ENCODE measurements at regions not wholly inside any gene's neighbourhood (a gene's known extent, or its start where the extent isn't known, plus 50 kb on each side); places are given as distances from the start of the nearest gene placed in this dataset.

DNA sequence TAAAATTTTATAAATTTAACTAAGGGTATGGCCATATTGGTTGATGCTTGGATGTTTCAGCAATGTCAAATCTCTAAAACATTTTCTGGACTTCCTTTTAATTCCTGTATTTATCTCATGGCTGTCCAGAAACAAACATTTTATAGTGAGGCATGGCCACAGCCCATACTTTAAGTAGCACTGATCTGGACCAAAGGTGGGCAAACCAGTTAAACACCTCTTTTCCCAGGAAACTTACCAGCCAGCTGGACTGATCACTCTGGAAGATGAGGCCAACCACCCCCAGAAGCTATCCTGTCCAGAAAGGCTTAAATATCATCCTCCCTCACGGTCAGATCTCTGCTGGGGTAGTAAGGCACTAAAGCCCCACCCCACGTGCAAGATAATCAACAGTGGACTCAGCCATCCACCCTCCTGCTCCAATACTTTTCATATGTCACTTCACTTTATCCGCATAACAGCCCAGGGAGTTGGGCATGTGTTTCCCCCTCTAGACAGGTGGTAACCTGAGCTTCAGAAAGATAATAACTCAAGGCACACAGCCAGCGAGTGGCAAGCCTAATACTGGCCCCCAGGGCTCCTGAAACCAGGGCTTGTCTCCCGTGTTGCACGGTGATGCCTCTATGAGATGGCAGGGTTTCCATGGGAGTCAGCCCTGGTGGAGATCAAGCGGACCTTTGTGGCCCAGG is 120.5 kb upstream of the NGF start:
- peaks cover 0 to 16% (median 0%) of the 10 kb centered on the region in 3 donors for H3K4me1 ChIP-seq
- H3K36me3 ChIP-seq = no peaks in the 10 kb centered on the region
- DNase-seq = no peak
- WGBS, 2 donors = 58 to 69% methylated on average over 4 of the region's 7 CpGs
- no peak overlapping the region for H3K27ac ChIP-seq
- H3K27me3 ChIP-seq = peaks cover 0 to 11% (median 0%) of the 10 kb centered on the region in 4 donors
- H3K4me3 ChIP-seq = no peak overlapping the region
- TF ChIP-seq, protein P1, sequence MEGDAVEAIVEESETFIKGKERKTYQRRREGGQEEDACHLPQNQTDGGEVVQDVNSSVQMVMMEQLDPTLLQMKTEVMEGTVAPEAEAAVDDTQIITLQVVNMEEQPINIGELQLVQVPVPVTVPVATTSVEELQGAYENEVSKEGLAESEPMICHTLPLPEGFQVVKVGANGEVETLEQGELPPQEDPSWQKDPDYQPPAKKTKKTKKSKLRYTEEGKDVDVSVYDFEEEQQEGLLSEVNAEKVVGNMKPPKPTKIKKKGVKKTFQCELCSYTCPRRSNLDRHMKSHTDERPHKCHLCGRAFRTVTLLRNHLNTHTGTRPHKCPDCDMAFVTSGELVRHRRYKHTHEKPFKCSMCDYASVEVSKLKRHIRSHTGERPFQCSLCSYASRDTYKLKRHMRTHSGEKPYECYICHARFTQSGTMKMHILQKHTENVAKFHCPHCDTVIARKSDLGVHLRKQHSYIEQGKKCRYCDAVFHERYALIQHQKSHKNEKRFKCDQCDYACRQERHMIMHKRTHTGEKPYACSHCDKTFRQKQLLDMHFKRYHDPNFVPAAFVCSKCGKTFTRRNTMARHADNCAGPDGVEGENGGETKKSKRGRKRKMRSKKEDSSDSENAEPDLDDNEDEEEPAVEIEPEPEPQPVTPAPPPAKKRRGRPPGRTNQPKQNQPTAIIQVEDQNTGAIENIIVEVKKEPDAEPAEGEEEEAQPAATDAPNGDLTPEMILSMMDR (IDR thresholded peaks at IDR 0.05) = no peak
- no peak for TF ChIP-seq POLR2A (IDR thresholded peaks at IDR 0.05)
- no peaks in the 10 kb centered on the region for H3K9me3 ChIP-seq
- intact Hi-C loops (cut with DNase I) = no loop called here

DNA sequence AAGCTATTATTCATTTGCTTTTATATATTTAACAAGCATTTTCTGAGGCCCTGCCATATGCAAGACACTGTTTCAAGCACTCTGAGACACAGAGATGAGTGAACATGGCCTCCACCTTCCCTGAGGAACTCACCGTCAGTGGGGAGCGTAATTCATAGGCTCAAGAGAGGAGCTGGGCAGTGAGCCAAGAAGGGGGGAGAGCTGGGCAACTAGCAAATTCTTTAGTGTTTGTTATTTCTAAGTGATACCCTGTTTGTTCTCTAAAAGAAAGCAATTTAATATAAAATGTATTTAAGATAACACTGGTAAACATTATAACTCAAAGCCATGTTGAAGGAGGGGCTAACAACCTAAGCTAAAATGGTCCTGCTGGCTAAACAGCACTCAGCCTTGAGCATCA is 119.2 kb upstream of the NGF start:
- no peak for DNase-seq
- Histone ChIP-seq H3K4me1 (peaks cover 0 to 16% (median 0%) of the 10 kb centered on the region in 3 donors), H3K27me3 (peaks cover 0 to 11% (median 0%) of the 10 kb centered on the region in 4 donors), H3K36me3 (no peaks in the 10 kb centered on the region), H3K4me3 (no peak overlapping the region), H3K9me3 (no peaks in the 10 kb centered on the region), H3K27ac (no peak overlapping the region)
- 62 to 76% methylated on average over 2 of the region's 2 CpGs for WGBS, 2 donors
- TF ChIP-seq, protein P1 (IDR thresholded peaks at IDR 0.05) = no peak
- no peak for TF ChIP-seq POLR2A (IDR thresholded peaks at IDR 0.05)
- intact Hi-C loops (cut with DNase I) = no loop called here

DNA sequence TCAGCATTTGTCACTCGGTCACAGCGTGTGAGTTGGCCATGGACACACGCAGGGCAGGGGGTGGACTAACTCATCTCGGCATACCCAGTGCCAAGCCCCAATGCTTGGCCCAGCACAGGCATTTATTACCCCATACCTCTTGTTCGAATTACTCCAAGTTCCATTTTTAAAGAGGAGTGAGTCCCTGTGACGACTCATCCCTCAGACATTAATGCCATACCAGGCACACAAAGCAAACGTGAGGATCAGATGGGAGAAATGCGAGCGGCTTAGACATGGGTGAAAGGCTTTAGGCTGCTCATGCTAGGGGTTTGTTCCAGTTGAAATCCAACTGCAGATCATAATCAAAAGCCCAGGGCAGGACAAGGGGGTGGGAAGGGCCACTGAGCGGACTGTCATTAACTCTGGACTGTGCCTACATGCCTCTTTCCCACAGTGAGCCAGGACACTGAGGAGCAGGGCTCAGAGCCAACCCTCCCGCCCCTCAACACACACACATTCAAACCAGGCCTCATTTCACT is 118.5 kb upstream of the NGF start:
- peaks cover 0 to 16% (median 0%) of the 10 kb centered on the region in 3 donors for H3K4me1 ChIP-seq
- intact Hi-C loops (cut with DNase I) = no loop called here
- H3K27ac ChIP-seq = no peak overlapping the region
- H3K4me3 ChIP-seq = no peak overlapping the region
- H3K27me3 ChIP-seq = peaks cover 0 to 10% (median 0%) of the 10 kb centered on the region in 4 donors
- DNase-seq = no peak
- no peaks in the 10 kb centered on the region for H3K36me3 ChIP-seq
- H3K9me3 ChIP-seq = no peaks in the 10 kb centered on the region
- TF ChIP-seq, protein P1 (IDR thresholded peaks at IDR 0.05) = no peak
- no peak for TF ChIP-seq POLR2A (IDR thresholded peaks at IDR 0.05)
- 65 to 88% methylated on average over 7 to 8 of the region's 11 CpGs for WGBS, 2 donors

DNA sequence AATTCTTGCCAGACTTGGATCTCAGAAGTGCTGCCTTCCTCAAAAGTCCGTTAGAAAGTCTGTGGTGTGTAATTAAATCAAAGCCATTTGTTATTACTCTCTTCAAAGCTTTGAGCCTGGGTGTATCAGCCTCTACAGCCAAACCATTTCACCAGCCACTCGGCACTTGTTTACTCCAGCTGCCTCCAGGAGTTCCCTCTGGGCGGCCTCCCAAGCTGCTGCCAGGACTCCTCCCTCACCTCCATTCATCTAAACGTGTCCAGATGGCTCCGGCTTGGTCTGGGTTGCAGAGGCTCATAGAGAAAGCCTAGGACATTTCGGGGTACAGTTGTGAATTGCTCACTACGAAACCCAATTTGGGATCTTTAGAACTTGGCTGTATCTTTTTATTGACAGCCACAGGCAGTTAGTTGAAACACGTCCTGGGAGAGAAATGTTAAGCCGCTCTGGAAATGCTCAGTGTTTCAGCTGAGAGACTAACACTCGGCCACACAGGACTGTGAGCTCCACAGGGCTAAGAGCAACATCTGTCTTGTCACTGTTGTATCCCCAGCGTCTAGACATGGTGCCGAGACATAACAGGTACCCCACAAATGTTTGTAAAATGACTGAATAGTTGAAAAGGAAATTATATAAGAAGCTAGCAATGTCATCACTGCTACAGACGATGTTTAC is 116.9 kb upstream of the NGF start:
- 45 to 52% methylated on average over 9 to 13 of the region's 13 CpGs for WGBS, 2 donors
- intact Hi-C loops (cut with DNase I) = no loop called here
- peaks cover 0 to 16% (median 0%) of the 10 kb centered on the region in 3 donors for H3K4me1 ChIP-seq
- TF ChIP-seq, protein P1 (IDR thresholded peaks at IDR 0.05) = no peak
- TF ChIP-seq POLR2A (IDR thresholded peaks at IDR 0.05) = no peak
- no peak overlapping the region for H3K4me3 ChIP-seq
- no peaks in the 10 kb centered on the region for H3K9me3 ChIP-seq
- no peaks in the 10 kb centered on the region for H3K36me3 ChIP-seq
- DNase-seq = no peak
- H3K27ac ChIP-seq = no peak overlapping the region
- H3K27me3 ChIP-seq = no peaks in the 10 kb centered on the region

DNA sequence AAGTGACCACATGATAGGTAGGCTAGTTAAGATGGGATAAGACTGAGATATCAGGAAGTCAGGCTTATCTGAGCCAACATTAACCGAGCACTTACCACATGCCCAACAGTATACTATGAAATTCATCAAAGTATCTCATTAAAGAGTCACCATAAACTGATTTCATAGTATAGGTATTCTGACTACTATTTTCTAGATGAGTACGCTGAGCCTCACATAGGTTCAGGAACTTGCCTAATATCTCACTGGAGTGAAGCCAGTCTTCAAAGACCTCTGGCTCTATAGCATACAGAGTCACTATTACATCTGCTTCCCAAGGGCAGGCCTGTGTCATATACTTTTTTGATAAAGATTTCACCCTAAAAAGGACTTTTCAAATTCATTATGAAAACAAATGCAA is 115.6 kb upstream of the NGF start:
- TF ChIP-seq, protein P1 (IDR thresholded peaks at IDR 0.05) = no peak
- no peak for TF ChIP-seq POLR2A (IDR thresholded peaks at IDR 0.05)
- WGBS, 2 donors = 87 to 89% methylated on average over 2 of the region's 2 CpGs
- intact Hi-C loops (cut with DNase I) = no loop called here
- Histone ChIP-seq H3K36me3 (no peaks in the 10 kb centered on the region), H3K27me3 (no peaks in the 10 kb centered on the region), H3K9me3 (no peaks in the 10 kb centered on the region), H3K4me1 (peaks cover 0 to 16% (median 0%) of the 10 kb centered on the region in 3 donors), H3K27ac (no peak overlapping the region), H3K4me3 (no peak overlapping the region)
- DNase-seq = no peak

All from esophagus squamous epithelium (tissue), 5 donors.